ENCODE measurements at regions not wholly inside any gene's neighbourhood (a gene's known extent, or its start where the extent isn't known, plus 50 kb on each side); places are given as distances from the start of the nearest gene placed in this dataset.

DNA sequence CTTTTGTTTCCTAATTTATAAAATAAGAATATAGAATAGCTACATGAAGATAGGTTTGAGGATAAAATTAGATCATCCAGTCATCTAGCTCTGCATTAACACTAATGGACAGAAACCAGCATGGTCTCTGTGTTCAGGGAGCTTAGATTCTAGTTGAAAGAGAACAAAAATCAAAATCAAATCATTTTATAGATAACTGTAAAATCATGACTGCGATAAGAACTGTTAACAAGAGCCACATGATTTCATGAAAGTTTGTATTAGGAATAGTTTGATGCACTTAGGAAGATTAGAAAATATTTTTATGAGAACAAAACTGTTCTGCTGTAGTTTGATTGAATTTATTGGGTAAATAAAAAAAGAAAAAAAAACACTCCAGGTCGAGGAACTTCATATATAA is 1074.7 kb downstream of the MAT2B start:
- H3K27ac Mint-ChIP-seq (ENCODE audit: low read depth, unreplicated experiment): no peak overlapping the region
- no peaks in the 10 kb centered on the region for H3K36me3 Mint-ChIP-seq (ENCODE audit: insufficient read depth, unreplicated experiment)
- no peaks in the 10 kb centered on the region for H3K9me3 Mint-ChIP-seq (ENCODE audit: unreplicated experiment)
- no peaks in the 10 kb centered on the region for H3K4me1 Mint-ChIP-seq (ENCODE audit: insufficient read depth, unreplicated experiment)
- no peaks in the 10 kb centered on the region for H3K27me3 Mint-ChIP-seq (ENCODE audit: insufficient read depth, unreplicated experiment)
- no TSS peak for BruUV-seq (replicated peaks)
- DNase-seq (ENCODE audit: unreplicated experiment): no peak
- TF ChIP-seq, protein P1, sequence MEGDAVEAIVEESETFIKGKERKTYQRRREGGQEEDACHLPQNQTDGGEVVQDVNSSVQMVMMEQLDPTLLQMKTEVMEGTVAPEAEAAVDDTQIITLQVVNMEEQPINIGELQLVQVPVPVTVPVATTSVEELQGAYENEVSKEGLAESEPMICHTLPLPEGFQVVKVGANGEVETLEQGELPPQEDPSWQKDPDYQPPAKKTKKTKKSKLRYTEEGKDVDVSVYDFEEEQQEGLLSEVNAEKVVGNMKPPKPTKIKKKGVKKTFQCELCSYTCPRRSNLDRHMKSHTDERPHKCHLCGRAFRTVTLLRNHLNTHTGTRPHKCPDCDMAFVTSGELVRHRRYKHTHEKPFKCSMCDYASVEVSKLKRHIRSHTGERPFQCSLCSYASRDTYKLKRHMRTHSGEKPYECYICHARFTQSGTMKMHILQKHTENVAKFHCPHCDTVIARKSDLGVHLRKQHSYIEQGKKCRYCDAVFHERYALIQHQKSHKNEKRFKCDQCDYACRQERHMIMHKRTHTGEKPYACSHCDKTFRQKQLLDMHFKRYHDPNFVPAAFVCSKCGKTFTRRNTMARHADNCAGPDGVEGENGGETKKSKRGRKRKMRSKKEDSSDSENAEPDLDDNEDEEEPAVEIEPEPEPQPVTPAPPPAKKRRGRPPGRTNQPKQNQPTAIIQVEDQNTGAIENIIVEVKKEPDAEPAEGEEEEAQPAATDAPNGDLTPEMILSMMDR (IDR thresholded peaks at IDR 0.05; ENCODE audit: unreplicated experiment): no peak
- POLR2A ChIA-PET: interaction anchor here (0.6 to 0.7 kb wide), 2 partner anchors 596 to 943 kb away, joined by 3 read pairs; no protein-coding TSS in a partner anchor
- intact Hi-C loops (cut with micrococcal nuclease): no loop called here
- no peak overlapping the region for H3K4me3 Mint-ChIP-seq (ENCODE audit: unreplicated experiment)
- CTCF ChIA-PET: interaction anchor here (0.6 to 1.2 kb wide), 3 partner anchors 10 to 113 kb away, joined by 3 read pairs; no protein-coding TSS in a partner anchor

DNA sequence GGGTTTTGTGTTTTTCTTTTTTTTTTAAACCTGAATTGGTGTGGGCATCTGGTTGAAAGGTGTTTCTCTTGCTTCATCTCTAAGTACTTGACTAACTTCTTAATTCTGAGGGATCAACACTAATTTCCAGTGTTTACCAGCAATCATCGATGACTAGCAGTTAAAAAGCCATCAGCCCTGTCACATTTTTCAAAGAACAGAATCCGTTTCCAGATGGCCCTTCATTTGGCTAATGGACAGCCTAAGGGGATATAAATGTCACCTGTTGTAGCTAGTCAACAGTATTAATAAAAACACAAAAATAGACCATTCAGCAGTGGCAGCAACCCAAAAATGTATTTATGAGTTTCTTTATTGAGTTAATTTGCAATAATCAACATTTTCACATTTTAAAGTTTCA is 1076.5 kb downstream of the MAT2B start:
- Mint-ChIP-seq H3K27ac (ENCODE audit: low read depth, unreplicated experiment) (no peak overlapping the region), H3K27me3 (ENCODE audit: insufficient read depth, unreplicated experiment) (no peaks in the 10 kb centered on the region), H3K4me1 (ENCODE audit: insufficient read depth, unreplicated experiment) (no peaks in the 10 kb centered on the region), H3K4me3 (ENCODE audit: unreplicated experiment) (no peak overlapping the region), H3K36me3 (ENCODE audit: insufficient read depth, unreplicated experiment) (no peaks in the 10 kb centered on the region), H3K9me3 (ENCODE audit: unreplicated experiment) (no peaks in the 10 kb centered on the region)
- POLR2A ChIA-PET: interaction anchor here (0.8 kb wide), 1 partner anchor 28 kb away, joined by 3 read pairs; no protein-coding TSS in a partner anchor
- CTCF ChIA-PET: interaction anchor here (0.6 kb wide), 1 partner anchor 430 kb away, joined by 3 read pairs; no protein-coding TSS in a partner anchor
- no TSS peak for BruUV-seq (replicated peaks)
- TF ChIP-seq, protein P1 (IDR thresholded peaks at IDR 0.05; ENCODE audit: unreplicated experiment): no peak
- intact Hi-C loops (cut with micrococcal nuclease): no loop called here
- DNase-seq (ENCODE audit: unreplicated experiment): no peak

DNA sequence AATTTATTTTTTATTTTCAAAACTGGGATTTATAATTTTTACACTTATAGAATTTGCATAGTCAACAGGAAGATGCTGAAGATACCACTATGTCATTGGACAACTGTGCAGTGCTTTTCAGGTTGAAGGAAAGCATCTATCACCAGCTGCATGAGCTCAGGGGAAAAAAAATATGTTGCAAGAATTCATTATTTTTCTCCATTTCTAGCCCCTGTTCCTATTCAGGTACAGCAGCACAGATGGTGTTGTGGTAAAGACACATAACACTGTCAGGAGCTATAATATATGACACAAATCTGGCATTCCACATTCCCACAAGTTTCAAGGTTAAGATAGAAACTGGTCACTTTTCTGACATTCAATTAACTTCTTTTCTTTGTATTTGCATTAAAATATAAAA is 1088.6 kb downstream of the MAT2B start:
- ChIA-PET POLR2A (interaction anchor here (1.0 kb wide), 1 partner anchor 29 kb away, joined by 3 read pairs; no protein-coding TSS in a partner anchor), CTCF (interaction anchor here (0.5 to 0.6 kb wide), 3 partner anchors 35 to 866 kb away, joined by 3 to 4 read pairs (median 3); no protein-coding TSS in a partner anchor)
- no peaks in the 10 kb centered on the region for H3K4me1 Mint-ChIP-seq (ENCODE audit: insufficient read depth, unreplicated experiment)
- intact Hi-C loops (cut with micrococcal nuclease): no loop called here
- no peaks in the 10 kb centered on the region for H3K27me3 Mint-ChIP-seq (ENCODE audit: insufficient read depth, unreplicated experiment)
- no TSS peak for BruUV-seq (replicated peaks)
- TF ChIP-seq, protein P1 (IDR thresholded peaks at IDR 0.05; ENCODE audit: unreplicated experiment): no peak
- no peak for DNase-seq (ENCODE audit: unreplicated experiment)
- H3K27ac Mint-ChIP-seq (ENCODE audit: low read depth, unreplicated experiment): no peak overlapping the region
- no peaks in the 10 kb centered on the region for H3K36me3 Mint-ChIP-seq (ENCODE audit: insufficient read depth, unreplicated experiment)
- no peak overlapping the region for H3K4me3 Mint-ChIP-seq (ENCODE audit: unreplicated experiment)
- no peaks in the 10 kb centered on the region for H3K9me3 Mint-ChIP-seq (ENCODE audit: unreplicated experiment)

DNA sequence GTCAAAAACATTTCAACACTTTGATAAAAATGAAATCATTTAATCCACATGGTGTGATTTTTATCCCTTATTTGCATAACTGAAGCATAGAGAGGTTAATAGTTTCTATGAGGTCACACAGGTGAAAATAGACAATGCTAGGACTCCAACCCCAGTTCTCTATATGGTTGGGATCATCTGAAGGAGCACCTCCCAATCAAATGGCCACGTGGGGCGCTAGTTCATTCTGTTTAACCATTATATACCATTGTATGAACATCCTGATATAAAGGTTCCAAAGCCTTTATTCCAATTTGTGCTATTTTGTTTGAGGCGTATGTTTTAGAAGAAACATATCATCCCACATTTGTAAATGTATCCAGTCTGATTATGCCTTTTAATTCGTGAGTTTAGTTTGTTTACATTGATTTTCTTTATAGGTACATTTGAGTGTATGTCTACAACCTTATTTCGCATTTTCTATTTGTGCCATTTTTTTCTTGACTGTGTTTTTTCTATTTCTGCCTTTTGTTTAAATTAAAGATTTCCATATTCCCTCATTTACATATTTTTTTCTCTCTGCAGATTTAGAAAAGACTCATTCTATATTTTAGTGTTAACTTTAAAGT is 1092.0 kb downstream of the MAT2B start:
- peaks cover 9% of the 10 kb centered on the region for H3K4me1 Mint-ChIP-seq (ENCODE audit: insufficient read depth, unreplicated experiment)
- DNase-seq (ENCODE audit: unreplicated experiment): peak; percentile 65
- ChIA-PET POLR2A (no interaction called here), CTCF (interaction anchor here (0.6 to 1.2 kb wide), 3 partner anchors 16 to 596 kb away, joined by 3 to 4 read pairs (median 4); no protein-coding TSS in a partner anchor)
- BruUV-seq (replicated peaks): no TSS peak
- no peaks in the 10 kb centered on the region for H3K9me3 Mint-ChIP-seq (ENCODE audit: unreplicated experiment)
- TF ChIP-seq, protein P1 (IDR thresholded peaks at IDR 0.05; ENCODE audit: unreplicated experiment): peak; percentile 21
- intact Hi-C loops (cut with micrococcal nuclease): no loop called here
- H3K4me3 Mint-ChIP-seq (ENCODE audit: unreplicated experiment): no peak overlapping the region
- H3K27ac Mint-ChIP-seq (ENCODE audit: low read depth, unreplicated experiment): no peak overlapping the region
- no peaks in the 10 kb centered on the region for H3K27me3 Mint-ChIP-seq (ENCODE audit: insufficient read depth, unreplicated experiment)
- H3K36me3 Mint-ChIP-seq (ENCODE audit: insufficient read depth, unreplicated experiment): no peaks in the 10 kb centered on the region

All from MCF 10A (cell line).